Stimulated activated naive CD8-positive, alpha-beta T cell treated with anti-CD3 and anti-CD28 coated beads, Interleukin-15, amount 100 ng/mL, for 72 hours (primary cell): ENCODE measurements at regions not wholly inside any gene's neighbourhood (a gene's known extent, or its start where the extent isn't known, plus 50 kb on each side); places are given as distances from the start of the nearest gene placed in this dataset.
"Not testable (repeated sequence)": the region's sequence is repeated elsewhere in the genome, so short reads cannot be mapped to it uniquely, and the experiment has no call there.

Experiments used
- ATAC-seq: fragments of 150-1000 bp; cut with Tn5 transposase; 2 replicates; pipeline ENCODE4 v1.10.0; 2021; ENCODE audit warnings: mild to moderate bottlenecking, moderate library complexity
- DNase-seq, 2 donors: peaks; one replicate each; pipeline ENCODE4 v3.0.0; 2021 to 2022
- H3K27ac Mint-ChIP-seq, 2 donors: one replicate each; pipeline ENCODE4 v1.8.0; 2022; ENCODE audit warnings: mild to moderate bottlenecking in 2 of 2, mixed read lengths in 2 of 2, moderate library complexity in 2 of 2
- H3K27me3 Mint-ChIP-seq: one replicate; pipeline ENCODE4 v1.8.0; 2022; ENCODE audit warnings: mixed read lengths
- H3K4me1 Mint-ChIP-seq: one replicate; pipeline ENCODE4 v1.8.0; 2022; ENCODE audit warnings: mild to moderate bottlenecking, mixed read lengths
- H3K4me3 Mint-ChIP-seq, 2 donors: one replicate each; pipeline ENCODE4 v1.8.0; 2022; ENCODE audit warnings: mild to moderate bottlenecking in 2 of 2, mixed read lengths in 2 of 2, moderate library complexity in 1 of 2
- H3K9me3 Mint-ChIP-seq, 2 donors: one replicate each; pipeline ENCODE4 v1.8.0; 2022; ENCODE audit warnings: mixed read lengths in 2 of 2

GRCh38 chr11:22567759-22568158 lies 57.9 kb downstream of the FANCF start:
- ATAC-seq: no peak
- Mint-ChIP-seq H3K4me3 (no peak overlapping the region), H3K9me3 (peaks cover 0 to 13% of the 10 kb centered on the region in 2 donors), H3K4me1 (no peaks in the 10 kb centered on the region), H3K27me3 (peaks cover 38% of the 10 kb centered on the region), H3K27ac (no peak overlapping the region)
- no peak for DNase-seq

- Mint-ChIP-seq H3K4me1 (no peaks in the 10 kb centered on the region), H3K4me3 (no peak overlapping the region), H3K27ac (no peak overlapping the region), H3K9me3 (peaks cover 0 to 13% of the 10 kb centered on the region in 2 donors), H3K27me3 (peaks cover 38% of the 10 kb centered on the region)
- DNase-seq (no peak), ATAC-seq (no peak)
Observed at GRCh38 chr11:22566293-22566692, 59.3 kb downstream of the FANCF start.

- Mint-ChIP-seq H3K4me1 (no peaks in the 10 kb centered on the region), H3K4me3 (no peak overlapping the region), H3K9me3 (peaks cover 0 to 5% of the 10 kb centered on the region in 2 donors), H3K27me3 (peaks cover 23% of the 10 kb centered on the region), H3K27ac (no peak overlapping the region)
- no peak for ATAC-seq
- no peak for DNase-seq
Observed at GRCh38 chr11:22561283-22561682, 64.3 kb downstream of the FANCF start.

GRCh38 chr11:22559416-22559815 lies 66.2 kb downstream of the FANCF start:
- Mint-ChIP-seq H3K4me3 (no peak overlapping the region), H3K27ac (no peak overlapping the region), H3K9me3 (no peaks in the 10 kb centered on the region), H3K4me1 (no peaks in the 10 kb centered on the region), H3K27me3 (peaks cover 7% of the 10 kb centered on the region)
- ATAC-seq: no peak
- no peak for DNase-seq

GRCh38 chr11:22558664-22559063 lies 67.0 kb downstream of the FANCF start:
- no peak overlapping the region for H3K4me3 Mint-ChIP-seq
- DNase-seq: no peak
- H3K9me3 Mint-ChIP-seq: no peaks in the 10 kb centered on the region
- H3K27ac Mint-ChIP-seq: no peak overlapping the region
- H3K4me1 Mint-ChIP-seq: peaks cover 7% of the 10 kb centered on the region
- no peak for ATAC-seq
- H3K27me3 Mint-ChIP-seq: peaks cover 7% of the 10 kb centered on the region

- no peak overlapping the region for H3K4me3 Mint-ChIP-seq
- H3K27ac Mint-ChIP-seq: no peak overlapping the region
Observed at GRCh38 chr11:22556381-22556780, 69.2 kb downstream of the FANCF start.

GRCh38 chr11:22555881-22556280 lies 69.7 kb downstream of the FANCF start:
- H3K9me3 Mint-ChIP-seq: peaks cover 0 to 4% of the 10 kb centered on the region in 2 donors
- ATAC-seq: no peak
- H3K27ac Mint-ChIP-seq: no peak overlapping the region
- DNase-seq: no peak
- peaks cover 16% of the 10 kb centered on the region for H3K27me3 Mint-ChIP-seq
- peaks cover 8% of the 10 kb centered on the region for H3K4me1 Mint-ChIP-seq
- H3K4me3 Mint-ChIP-seq: no peak overlapping the region

More at GRCh38 chr11:22556381-22556780, 69.2 kb downstream of the FANCF start:
- H3K9me3 Mint-ChIP-seq: peaks cover 0 to 4% of the 10 kb centered on the region in 2 donors
- peaks cover 15% of the 10 kb centered on the region for H3K27me3 Mint-ChIP-seq
- DNase-seq (no peak), ATAC-seq (no peak)
- H3K4me1 Mint-ChIP-seq: peaks cover 8% of the 10 kb centered on the region

GRCh38 chr11:22554221-22554620 lies 71.4 kb downstream of the FANCF start:
- ATAC-seq: no peak
- Mint-ChIP-seq H3K27me3 (peaks cover 28% of the 10 kb centered on the region), H3K9me3 (peaks cover 0 to 4% of the 10 kb centered on the region in 2 donors), H3K4me1 (peaks cover 8% of the 10 kb centered on the region), H3K4me3 (no peak overlapping the region), H3K27ac (no peak overlapping the region)
- DNase-seq: no peak

- ATAC-seq (no peak), DNase-seq (no peak)
- Mint-ChIP-seq H3K4me1 (peaks cover 8% of the 10 kb centered on the region), H3K9me3 (peaks cover 0 to 4% of the 10 kb centered on the region in 2 donors), H3K4me3 (no peak overlapping the region), H3K27ac (no peak overlapping the region), H3K27me3 (peaks cover 28% of the 10 kb centered on the region)
Observed at GRCh38 chr11:22552885-22553284, 72.7 kb downstream of the FANCF start.

- DNase-seq (no peak), ATAC-seq (no peak)
- H3K4me1 Mint-ChIP-seq: no peaks in the 10 kb centered on the region
- H3K27ac Mint-ChIP-seq: no peak overlapping the region
- no peaks in the 10 kb centered on the region for H3K9me3 Mint-ChIP-seq
- H3K27me3 Mint-ChIP-seq: peaks cover 24% of the 10 kb centered on the region
- H3K4me3 Mint-ChIP-seq: no peak overlapping the region
Observed at GRCh38 chr11:22546746-22547145, 78.9 kb downstream of the FANCF start.

- DNase-seq (no peak), ATAC-seq (no peak)
- Mint-ChIP-seq H3K4me3 (no peak overlapping the region), H3K9me3 (no peaks in the 10 kb centered on the region), H3K27ac (no peak overlapping the region), H3K27me3 (peaks cover 23% of the 10 kb centered on the region), H3K4me1 (no peaks in the 10 kb centered on the region)
Observed at GRCh38 chr11:22543261-22543660, 82.4 kb downstream of the FANCF start.

- Mint-ChIP-seq H3K27me3 (peaks cover 28% of the 10 kb centered on the region), H3K4me1 (no peaks in the 10 kb centered on the region), H3K27ac (no peak overlapping the region), H3K9me3 (no peaks in the 10 kb centered on the region), H3K4me3 (no peak overlapping the region)
- no peak for DNase-seq
- no peak for ATAC-seq
Observed at GRCh38 chr11:22539821-22540256, 85.8 kb downstream of the FANCF start.

GRCh38 chr11:22536071-22536470 lies 89.6 kb downstream of the FANCF start:
- DNase-seq (no peak), ATAC-seq (no peak)
- no peaks in the 10 kb centered on the region for H3K4me1 Mint-ChIP-seq
- no peaks in the 10 kb centered on the region for H3K9me3 Mint-ChIP-seq
- H3K27ac Mint-ChIP-seq: no peak overlapping the region
- H3K4me3 Mint-ChIP-seq: no peak overlapping the region
- H3K27me3 Mint-ChIP-seq: peaks cover 18% of the 10 kb centered on the region

- not testable (repeated sequence) for ATAC-seq, DNase-seq, H3K9me3 Mint-ChIP-seq, H3K4me1 Mint-ChIP-seq, H3K27ac Mint-ChIP-seq, H3K4me3 Mint-ChIP-seq
- peaks cover 13% of the 10 kb centered on the region for H3K27me3 Mint-ChIP-seq
Observed at GRCh38 chr11:22528612-22529429, 96.8 kb downstream of the FANCF start.

GRCh38 chr11:22522225-22522624 lies 103.4 kb downstream of the FANCF start:
- H3K4me3 Mint-ChIP-seq: no peak overlapping the region
- H3K4me1 Mint-ChIP-seq: no peaks in the 10 kb centered on the region
- no peak overlapping the region for H3K27ac Mint-ChIP-seq
- H3K9me3 Mint-ChIP-seq: no peaks in the 10 kb centered on the region
- ATAC-seq (no peak), DNase-seq (no peak)
- H3K27me3 Mint-ChIP-seq: peaks cover 7% of the 10 kb centered on the region

GRCh38 chr11:22521226-22521625 lies 104.4 kb downstream of the FANCF start:
- H3K4me3 Mint-ChIP-seq: no peak overlapping the region
- DNase-seq (no peak), ATAC-seq (peak; percentile 57)
- no peaks in the 10 kb centered on the region for H3K9me3 Mint-ChIP-seq
- H3K27me3 Mint-ChIP-seq: peaks cover 7% of the 10 kb centered on the region
- H3K4me1 Mint-ChIP-seq: no peaks in the 10 kb centered on the region
- no peak overlapping the region for H3K27ac Mint-ChIP-seq

- DNase-seq: no peak
- H3K27me3 Mint-ChIP-seq: peaks cover 7% of the 10 kb centered on the region
- no peak overlapping the region for H3K27ac Mint-ChIP-seq
- no peaks in the 10 kb centered on the region for H3K9me3 Mint-ChIP-seq
- H3K4me1 Mint-ChIP-seq: no peaks in the 10 kb centered on the region
- H3K4me3 Mint-ChIP-seq: no peak overlapping the region
- no peak for ATAC-seq
Observed at GRCh38 chr11:22520521-22520920, 105.1 kb downstream of the FANCF start.
